ENCODE measurements at regions not wholly inside any gene's neighbourhood (a gene's known extent, or its start where the extent isn't known, plus 50 kb on each side); places are given as distances from the start of the nearest gene placed in this dataset.

GRCh38 chr17:71251951-71252350 lies 868.9 kb upstream of the SOX9 start:
- H3K27me3 ChIP-seq (ENCODE audit: control insufficient read depth, extremely low read depth, insufficient read depth, low read length), result no peaks in the 10 kb centered on the region
- H3K4me1 ChIP-seq (ENCODE audit: control insufficient read depth, extremely low read depth, insufficient read depth, low read length), result no peaks in the 10 kb centered on the region
- H3K4me2 ChIP-seq (ENCODE audit: control insufficient read depth, extremely low read depth, insufficient read depth, low read depth, low read length), result no peak overlapping the region
- H4K20me1 ChIP-seq (ENCODE audit: control insufficient read depth, extremely low read depth, insufficient read depth, low read length), result no peaks in the 10 kb centered on the region
- TF ChIP-seq, protein P1, sequence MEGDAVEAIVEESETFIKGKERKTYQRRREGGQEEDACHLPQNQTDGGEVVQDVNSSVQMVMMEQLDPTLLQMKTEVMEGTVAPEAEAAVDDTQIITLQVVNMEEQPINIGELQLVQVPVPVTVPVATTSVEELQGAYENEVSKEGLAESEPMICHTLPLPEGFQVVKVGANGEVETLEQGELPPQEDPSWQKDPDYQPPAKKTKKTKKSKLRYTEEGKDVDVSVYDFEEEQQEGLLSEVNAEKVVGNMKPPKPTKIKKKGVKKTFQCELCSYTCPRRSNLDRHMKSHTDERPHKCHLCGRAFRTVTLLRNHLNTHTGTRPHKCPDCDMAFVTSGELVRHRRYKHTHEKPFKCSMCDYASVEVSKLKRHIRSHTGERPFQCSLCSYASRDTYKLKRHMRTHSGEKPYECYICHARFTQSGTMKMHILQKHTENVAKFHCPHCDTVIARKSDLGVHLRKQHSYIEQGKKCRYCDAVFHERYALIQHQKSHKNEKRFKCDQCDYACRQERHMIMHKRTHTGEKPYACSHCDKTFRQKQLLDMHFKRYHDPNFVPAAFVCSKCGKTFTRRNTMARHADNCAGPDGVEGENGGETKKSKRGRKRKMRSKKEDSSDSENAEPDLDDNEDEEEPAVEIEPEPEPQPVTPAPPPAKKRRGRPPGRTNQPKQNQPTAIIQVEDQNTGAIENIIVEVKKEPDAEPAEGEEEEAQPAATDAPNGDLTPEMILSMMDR (optimal IDR thresholded peaks at IDR 0.05 in 1 of 3, IDR thresholded peaks at IDR 0.05 in 1 of 3, conservative IDR thresholded peaks at IDR 0.05 in 1 of 3; ENCODE audit: extremely low read depth in 1 of 3, insufficient read depth in 2 of 3, low read length in 3 of 3), result no peak
- TF ChIP-seq EZH2 (IDR thresholded peaks at IDR 0.05; ENCODE audit: low read length), result no peak
- H3K9ac ChIP-seq (ENCODE audit: control insufficient read depth, extremely low read depth, insufficient read depth, low read length), result no peak overlapping the region
- dilution Hi-C loops (cut with MboI; ENCODE audit: extremely low pct_ligation_motif_present, low sequenced_read_pairs), result no loop called here
- peak overlapping the region; percentile 39 for H2AFZ ChIP-seq (ENCODE audit: control insufficient read depth, low read length)
- no peaks in the 10 kb centered on the region for H3K79me2 ChIP-seq (ENCODE audit: control insufficient read depth, insufficient read depth, low read length)
- no peaks in the 10 kb centered on the region for H3K9me3 ChIP-seq (ENCODE audit: control insufficient read depth, low read depth, low read length)
- H3K4me3 ChIP-seq (ENCODE audit: control insufficient read depth in 2 of 3, extremely low read depth in 1 of 3, insufficient read depth in 2 of 3, low read depth in 1 of 3, low read length in 3 of 3), result no peak overlapping the region
- no peaks in the 10 kb centered on the region for H3K9me1 ChIP-seq (ENCODE audit: control insufficient read depth, extremely low read depth, insufficient read depth, low read length)
- DNase-seq (ENCODE audit: low read depth, low spot score), result no peak
- no peaks in the 10 kb centered on the region for H3K36me3 ChIP-seq (ENCODE audit: control insufficient read depth in 2 of 2, extremely low read depth in 1 of 2, insufficient read depth in 2 of 2, low read length in 2 of 2)
- FAIRE-seq, result peak; percentile 26
- H3K27ac ChIP-seq (ENCODE audit: control insufficient read depth, insufficient read depth, low read length), result no peak overlapping the region

DNA sequence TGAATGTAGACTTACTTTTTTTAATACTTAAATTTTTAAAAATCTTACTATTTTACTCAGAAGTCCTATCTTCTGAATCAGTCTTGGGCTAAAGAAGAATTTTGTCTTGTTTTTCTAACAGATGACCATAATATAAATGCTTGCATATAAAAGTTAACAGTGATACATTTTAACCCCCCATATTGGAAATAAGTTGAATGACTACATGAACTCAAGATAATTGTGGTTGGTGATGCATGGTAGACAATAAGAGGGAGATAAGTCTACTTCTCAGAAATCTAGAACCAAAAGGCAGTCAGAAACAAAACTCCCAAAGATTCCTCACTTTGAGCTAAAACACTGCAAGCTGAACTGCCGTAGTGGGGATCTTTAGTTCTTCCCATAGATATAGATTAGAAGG lies 868.4 kb upstream of the SOX9 start:
- Histone ChIP-seq H3K36me3 (ENCODE audit: control insufficient read depth in 2 of 2, extremely low read depth in 1 of 2, insufficient read depth in 2 of 2, low read length in 2 of 2) (no peaks in the 10 kb centered on the region), H2AFZ (ENCODE audit: control insufficient read depth, low read length) (no peak overlapping the region), H3K4me2 (ENCODE audit: control insufficient read depth, extremely low read depth, insufficient read depth, low read depth, low read length) (no peak overlapping the region), H3K9me3 (ENCODE audit: control insufficient read depth, low read depth, low read length) (no peaks in the 10 kb centered on the region), H4K20me1 (ENCODE audit: control insufficient read depth, extremely low read depth, insufficient read depth, low read length) (no peaks in the 10 kb centered on the region), H3K9ac (ENCODE audit: control insufficient read depth, extremely low read depth, insufficient read depth, low read length) (no peak overlapping the region), H3K27me3 (ENCODE audit: control insufficient read depth, extremely low read depth, insufficient read depth, low read length) (no peaks in the 10 kb centered on the region), H3K9me1 (ENCODE audit: control insufficient read depth, extremely low read depth, insufficient read depth, low read length) (no peaks in the 10 kb centered on the region), H3K27ac (ENCODE audit: control insufficient read depth, insufficient read depth, low read length) (no peak overlapping the region), H3K4me1 (ENCODE audit: control insufficient read depth, extremely low read depth, insufficient read depth, low read length) (no peaks in the 10 kb centered on the region), H3K4me3 (ENCODE audit: control insufficient read depth in 2 of 3, extremely low read depth in 1 of 3, insufficient read depth in 2 of 3, low read depth in 1 of 3, low read length in 3 of 3) (no peak overlapping the region), H3K79me2 (ENCODE audit: control insufficient read depth, insufficient read depth, low read length) (no peaks in the 10 kb centered on the region)
- dilution Hi-C loops (cut with MboI; ENCODE audit: extremely low pct_ligation_motif_present, low sequenced_read_pairs), result no loop called here
- FAIRE-seq (no peak), DNase-seq (ENCODE audit: low read depth, low spot score) (no peak)
- no peak for TF ChIP-seq EZH2 (IDR thresholded peaks at IDR 0.05; ENCODE audit: low read length)

GRCh38 chr17:71257096-71257495 lies 863.7 kb upstream of the SOX9 start:
- Histone ChIP-seq H3K27me3 (ENCODE audit: control insufficient read depth, extremely low read depth, insufficient read depth, low read length) (no peaks in the 10 kb centered on the region), H3K4me1 (ENCODE audit: control insufficient read depth, extremely low read depth, insufficient read depth, low read length) (no peaks in the 10 kb centered on the region), H3K9me3 (ENCODE audit: control insufficient read depth, low read depth, low read length) (no peaks in the 10 kb centered on the region), H3K36me3 (ENCODE audit: control insufficient read depth in 2 of 2, extremely low read depth in 1 of 2, insufficient read depth in 2 of 2, low read length in 2 of 2) (no peaks in the 10 kb centered on the region), H3K79me2 (ENCODE audit: control insufficient read depth, insufficient read depth, low read length) (no peaks in the 10 kb centered on the region), H2AFZ (ENCODE audit: control insufficient read depth, low read length) (no peak overlapping the region), H3K9me1 (ENCODE audit: control insufficient read depth, extremely low read depth, insufficient read depth, low read length) (no peaks in the 10 kb centered on the region), H3K4me3 (ENCODE audit: control insufficient read depth in 2 of 3, extremely low read depth in 1 of 3, insufficient read depth in 2 of 3, low read depth in 1 of 3, low read length in 3 of 3) (no peak overlapping the region), H4K20me1 (ENCODE audit: control insufficient read depth, extremely low read depth, insufficient read depth, low read length) (no peaks in the 10 kb centered on the region), H3K27ac (ENCODE audit: control insufficient read depth, insufficient read depth, low read length) (no peak overlapping the region), H3K9ac (ENCODE audit: control insufficient read depth, extremely low read depth, insufficient read depth, low read length) (no peak overlapping the region), H3K4me2 (ENCODE audit: control insufficient read depth, extremely low read depth, insufficient read depth, low read depth, low read length) (no peak overlapping the region)
- no peak for DNase-seq (ENCODE audit: low read depth, low spot score)
- FAIRE-seq, result no peak
- dilution Hi-C loops (cut with MboI; ENCODE audit: extremely low pct_ligation_motif_present, low sequenced_read_pairs), result no loop called here
- TF ChIP-seq, protein P1 (optimal IDR thresholded peaks at IDR 0.05 in 1 of 3, IDR thresholded peaks at IDR 0.05 in 1 of 3, conservative IDR thresholded peaks at IDR 0.05 in 1 of 3; ENCODE audit: extremely low read depth in 1 of 3, insufficient read depth in 2 of 3, low read length in 3 of 3), result no peak
- no peak for TF ChIP-seq EZH2 (IDR thresholded peaks at IDR 0.05; ENCODE audit: low read length)

All from keratinocyte (primary cell).